DOHH2 (cell line): ENCODE measurements at regions not wholly inside any gene's neighbourhood (a gene's known extent, or its start where the extent isn't known, plus 50 kb on each side); places are given as distances from the start of the nearest gene placed in this dataset.

Source experiments
- EZH2phosphoT487 ChIP-seq: fragments of 200-600 bp; sonication (generic); IDR thresholded peaks from 2 replicates; pipeline ENCODE4 v1.6.1; 2017; ENCODE audit warnings: borderline replicate concordance, mild to moderate bottlenecking, antibody characterized with exemption, low read length, moderate library complexity, mixed read lengths
- TF ChIP-seq, protein P1 (sequence below): fragments of 200-600 bp; sonication (generic); IDR thresholded peaks from one replicate; pipeline ENCODE4 v1.5.1; 2014; ENCODE audit warnings: antibody characterized with exemption, mild to moderate bottlenecking, low read depth, low read length; ENCODE audit not compliant: poor library complexity, severe bottlenecking

GRCh38 chr12:125689576-125690410, 624.6 kb downstream of the AACS start:
- TF ChIP-seq, protein P1, sequence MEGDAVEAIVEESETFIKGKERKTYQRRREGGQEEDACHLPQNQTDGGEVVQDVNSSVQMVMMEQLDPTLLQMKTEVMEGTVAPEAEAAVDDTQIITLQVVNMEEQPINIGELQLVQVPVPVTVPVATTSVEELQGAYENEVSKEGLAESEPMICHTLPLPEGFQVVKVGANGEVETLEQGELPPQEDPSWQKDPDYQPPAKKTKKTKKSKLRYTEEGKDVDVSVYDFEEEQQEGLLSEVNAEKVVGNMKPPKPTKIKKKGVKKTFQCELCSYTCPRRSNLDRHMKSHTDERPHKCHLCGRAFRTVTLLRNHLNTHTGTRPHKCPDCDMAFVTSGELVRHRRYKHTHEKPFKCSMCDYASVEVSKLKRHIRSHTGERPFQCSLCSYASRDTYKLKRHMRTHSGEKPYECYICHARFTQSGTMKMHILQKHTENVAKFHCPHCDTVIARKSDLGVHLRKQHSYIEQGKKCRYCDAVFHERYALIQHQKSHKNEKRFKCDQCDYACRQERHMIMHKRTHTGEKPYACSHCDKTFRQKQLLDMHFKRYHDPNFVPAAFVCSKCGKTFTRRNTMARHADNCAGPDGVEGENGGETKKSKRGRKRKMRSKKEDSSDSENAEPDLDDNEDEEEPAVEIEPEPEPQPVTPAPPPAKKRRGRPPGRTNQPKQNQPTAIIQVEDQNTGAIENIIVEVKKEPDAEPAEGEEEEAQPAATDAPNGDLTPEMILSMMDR, result no peak
- TF ChIP-seq EZH2phosphoT487, result no peak
